Neuronal stem cell (in vitro differentiated cells): ENCODE measurements at regions not wholly inside any gene's neighbourhood (a gene's known extent, or its start where the extent isn't known, plus 50 kb on each side); places are given as distances from the start of the nearest gene placed in this dataset.

Source experiments
- DNase-seq: peaks from one replicate; pipeline ENCODE4 v3.0.0-alpha.2; 2013; ENCODE audit warnings: low spot score
- H2AFZ ChIP-seq: one replicate; pipeline ENCODE4 v1.6.1; 2013; ENCODE audit warnings: mild to moderate bottlenecking, low read length, inconsistent platforms
- H2AK5ac ChIP-seq: 2 replicates; pipeline ENCODE4 v1.6.1; 2013; ENCODE audit warnings: low read depth, mild to moderate bottlenecking, inconsistent platforms, low read length, moderate library complexity, mixed read lengths
- H2BK120ac ChIP-seq: 2 replicates; pipeline ENCODE4 v1.6.1; 2013; ENCODE audit warnings: low read depth, mild to moderate bottlenecking, inconsistent platforms, low read length, moderate library complexity, mixed read lengths
- H2BK12ac ChIP-seq: one replicate; pipeline ENCODE4 v1.6.1; 2013; ENCODE audit warnings: low read length, inconsistent platforms
- H2BK15ac ChIP-seq: 2 replicates; pipeline ENCODE4 v1.6.1; 2013; ENCODE audit warnings: mild to moderate bottlenecking, low read length, inconsistent platforms, mixed read lengths
- H2BK5ac ChIP-seq: one replicate; pipeline ENCODE4 v1.6.1; 2013; ENCODE audit warnings: inconsistent platforms, mild to moderate bottlenecking, low read length, moderate library complexity
- H3K14ac ChIP-seq: one replicate; pipeline ENCODE4 v1.6.1; 2013; ENCODE audit warnings: low read length, inconsistent platforms
- H3K18ac ChIP-seq: 2 replicates; pipeline ENCODE4 v1.6.1; 2013; ENCODE audit warnings: low read length, inconsistent platforms
- H3K23ac ChIP-seq: 2 replicates; pipeline ENCODE4 v1.6.1; 2013; ENCODE audit warnings: low read depth, mild to moderate bottlenecking, mixed read lengths, low read length, inconsistent platforms; ENCODE audit not compliant: poor library complexity
- H3K27ac ChIP-seq: replicated peaks from 3 replicates; pipeline ENCODE4 v1.5.1; 2013; ENCODE audit warnings: low read length, inconsistent platforms
- H3K27me3 ChIP-seq, 3 experiments: 2 replicates each; pipeline ENCODE4 v1.6.1; 2013; ENCODE audit warnings: low read length in 3 of 3, mild to moderate bottlenecking in 2 of 3, inconsistent platforms in 1 of 3, low read depth in 1 of 3, mixed read lengths in 1 of 3, moderate library complexity in 1 of 3; ENCODE audit not compliant: control insufficient read depth in 3 of 3, insufficient read depth in 3 of 3
- H3K36me3 ChIP-seq, 2 donors: replicated peaks in 1 of 2; 2 replicates each; pipeline ENCODE4 v1.6.1; 2013; ENCODE audit warnings: low read length in 2 of 2; ENCODE audit not compliant: control insufficient read depth in 2 of 2, insufficient read depth in 2 of 2
- H3K4ac ChIP-seq: 2 replicates; pipeline ENCODE4 v1.6.1; 2013; ENCODE audit warnings: inconsistent platforms, mild to moderate bottlenecking, low read length, moderate library complexity
- H3K4me1 ChIP-seq, 2 donors: 1 replicate in 1 of 2; 2 replicates in 1 of 2; pipeline ENCODE4 v1.6.1; 2013; ENCODE audit warnings: low read length in 2 of 2, low read depth in 1 of 2; ENCODE audit not compliant: control insufficient read depth in 2 of 2, insufficient read depth in 1 of 2
- H3K4me2 ChIP-seq: one replicate; pipeline ENCODE4 v1.6.1; 2013; ENCODE audit warnings: mild to moderate bottlenecking, low read length, inconsistent platforms; ENCODE audit not compliant: insufficient read depth, poor library complexity, severe bottlenecking
- H3K4me3 ChIP-seq, 2 donors: 2 replicates each; pipeline ENCODE4 v1.5.1; 2013; ENCODE audit warnings: low read length in 2 of 2, mild to moderate bottlenecking in 2 of 2, inconsistent platforms in 1 of 2, moderate library complexity in 1 of 2
- H3K79me1 ChIP-seq: one replicate; pipeline ENCODE4 v1.6.1; 2013; ENCODE audit warnings: low read depth, mild to moderate bottlenecking, inconsistent platforms, low read length, moderate library complexity
- H3K9ac ChIP-seq: one replicate; pipeline ENCODE4 v1.6.1; 2013; ENCODE audit warnings: mild to moderate bottlenecking, low read depth, low read length, inconsistent platforms; ENCODE audit not compliant: poor library complexity
- H3K9me3 ChIP-seq, 2 donors: replicated peaks in 1 of 2; 2 replicates each; pipeline versions ENCODE3 to v1.6.1; 2013; ENCODE audit warnings: low read length in 2 of 2, mild to moderate bottlenecking in 2 of 2, inconsistent platforms in 1 of 2, low read depth in 1 of 2, mixed read lengths in 1 of 2, moderate library complexity in 1 of 2; ENCODE audit not compliant: control insufficient read depth in 2 of 2, insufficient read depth in 1 of 2
- H4K8ac ChIP-seq: one replicate; pipeline ENCODE4 v1.6.1; 2013; ENCODE audit warnings: low read depth, mild to moderate bottlenecking, inconsistent platforms, low read length, moderate library complexity
- H4K91ac ChIP-seq: one replicate; pipeline ENCODE4 v1.6.1; 2013; ENCODE audit warnings: low read length, low read depth, mild to moderate bottlenecking, inconsistent platforms; ENCODE audit not compliant: poor library complexity
- WGBS, 2 donors: extraction: QIAGEN DNeasy Blood & Tissue Kit; methylation state at CpG; one replicate each; pipeline ENCODE4 v1.1.7; 2013; ENCODE audit warnings: missing lambda C conversion rate in 2 of 2, mixed read lengths in 1 of 2; ENCODE audit not compliant: insufficient read length in 2 of 2, insufficient replicate concordance in 1 of 2; ENCODE audit errors: extremely low coverage in 2 of 2; 5-methylcytosine and 5-hydroxymethylcytosine counted together

GRCh38 chrX:6852869-6853268 lies 294.6 kb upstream of the STS start:
- H3K9ac ChIP-seq = no peak overlapping the region
- H4K91ac ChIP-seq = no peak overlapping the region
- no peak for DNase-seq
- H3K14ac ChIP-seq = no peak overlapping the region
- no peak overlapping the region for H2BK5ac ChIP-seq
- H2AK5ac ChIP-seq = no peak overlapping the region
- WGBS, 2 donors = no CpG with 5 or more reads among the region's 3 CpGs
- H2BK15ac ChIP-seq = no peak overlapping the region
- no peak overlapping the region for H3K4me3 ChIP-seq
- H4K8ac ChIP-seq = no peak overlapping the region
- no peak overlapping the region for H3K4ac ChIP-seq
- no peak overlapping the region for H2BK12ac ChIP-seq
- H3K9me3 ChIP-seq = peaks cover 0 to 6% of the 10 kb centered on the region in 2 donors
- no peaks in the 10 kb centered on the region for H3K79me1 ChIP-seq
- H3K18ac ChIP-seq = no peak overlapping the region
- H2BK120ac ChIP-seq = no peak overlapping the region
- no peak overlapping the region for H3K4me2 ChIP-seq
- no peak overlapping the region for H3K23ac ChIP-seq
- H3K36me3 ChIP-seq = no peaks in the 10 kb centered on the region
- H3K27ac ChIP-seq = no peak overlapping the region
- no peaks in the 10 kb centered on the region for H3K27me3 ChIP-seq
- H3K4me1 ChIP-seq = no peaks in the 10 kb centered on the region
- no peak overlapping the region for H2AFZ ChIP-seq

- Histone ChIP-seq H4K91ac (no peak overlapping the region), H3K9me3 (peaks cover 0 to 11% of the 10 kb centered on the region in 2 donors), H3K18ac (no peak overlapping the region), H4K8ac (no peak overlapping the region), H3K4me1 (no peaks in the 10 kb centered on the region), H3K36me3 (no peaks in the 10 kb centered on the region), H3K14ac (no peak overlapping the region), H3K27me3 (no peaks in the 10 kb centered on the region), H3K79me1 (no peaks in the 10 kb centered on the region), H3K4me2 (no peak overlapping the region), H3K23ac (no peak overlapping the region), H2BK15ac (no peak overlapping the region), H3K4ac (no peak overlapping the region), H3K9ac (no peak overlapping the region), H3K4me3 (no peak overlapping the region), H3K27ac (no peak overlapping the region), H2BK5ac (no peak overlapping the region), H2AK5ac (no peak overlapping the region), H2BK12ac (no peak overlapping the region), H2AFZ (no peak overlapping the region), H2BK120ac (no peak overlapping the region)
- DNase-seq = no peak
- no CpG with 5 or more reads among the region's 1 CpG for WGBS, 2 donors
Measured at GRCh38 chrX:6852121-6852520, 295.4 kb upstream of the STS start.

- Histone ChIP-seq H3K27me3 (no peaks in the 10 kb centered on the region), H3K79me1 (no peaks in the 10 kb centered on the region), H3K23ac (no peak overlapping the region), H3K9me3 (peaks cover 0 to 11% of the 10 kb centered on the region in 2 donors), H2BK15ac (no peak overlapping the region), H3K14ac (no peak overlapping the region), H3K4me1 (no peaks in the 10 kb centered on the region), H3K4ac (no peak overlapping the region), H3K4me3 (no peak overlapping the region), H3K18ac (no peak overlapping the region), H3K36me3 (no peaks in the 10 kb centered on the region), H2AFZ (no peak overlapping the region), H3K4me2 (no peak overlapping the region), H2AK5ac (no peak overlapping the region), H2BK5ac (no peak overlapping the region), H4K91ac (no peak overlapping the region), H3K27ac (no peak overlapping the region), H2BK12ac (no peak overlapping the region), H4K8ac (no peak overlapping the region), H2BK120ac (no peak overlapping the region), H3K9ac (no peak overlapping the region)
- no peak for DNase-seq
- no CpG with 5 or more reads among the region's 4 CpGs for WGBS, 2 donors
Measured at GRCh38 chrX:6851140-6851539, 296.4 kb upstream of the STS start.

GRCh38 chrX:6849716-6850414 lies 297.6 kb upstream of the STS start:
- Histone ChIP-seq H3K14ac (no peak overlapping the region), H3K27ac (no peak overlapping the region), H4K8ac (no peak overlapping the region), H3K4ac (no peak overlapping the region), H3K23ac (no peak overlapping the region), H3K4me2 (no peak overlapping the region), H4K91ac (no peak overlapping the region), H2AFZ (no peak overlapping the region), H3K18ac (no peak overlapping the region), H2AK5ac (no peak overlapping the region), H3K9ac (no peak overlapping the region), H3K4me1 (no peaks in the 10 kb centered on the region), H3K79me1 (no peaks in the 10 kb centered on the region), H2BK12ac (no peak overlapping the region), H3K27me3 (no peaks in the 10 kb centered on the region), H3K36me3 (no peaks in the 10 kb centered on the region), H2BK120ac (no peak overlapping the region), H3K4me3 (no peak overlapping the region), H3K9me3 (peaks cover 0 to 11% of the 10 kb centered on the region in 2 donors), H2BK15ac (no peak overlapping the region), H2BK5ac (no peak overlapping the region)
- WGBS, 2 donors = no CpG with 5 or more reads among the region's 6 CpGs
- no peak for DNase-seq
